GM23338 (cell line): ENCODE measurements at regions not wholly inside any gene's neighbourhood (a gene's known extent, or its start where the extent isn't known, plus 50 kb on each side); places are given as distances from the start of the nearest gene placed in this dataset.
"Not testable (repeated sequence)": the region's sequence is repeated elsewhere in the genome, so short reads cannot be mapped to it uniquely, and the experiment has no call there.

ENCODE experiments used
- ATAC-seq: fragments of 200-7000 bp; cut with Tn5 transposase; 3 replicates; pipeline ENCODE4 v1.9.1; 2020
- DNase-seq: peaks from one replicate; pipeline ENCODE4 v3.0.0-alpha.2; 2015; ENCODE audit warnings: low spot score
- H2AFZ ChIP-seq: fragments of 200-600 bp; sonication (generic); 2 replicates; pipeline ENCODE4 v1.8.0; 2016; ENCODE audit warnings: antibody characterized with exemption, mild to moderate bottlenecking, moderate library complexity
- H3F3A ChIP-seq: fragments of 200-600 bp; sonication (generic); replicated peaks from 2 replicates; pipeline ENCODE4 v1.8.0; 2017; ENCODE audit warnings: antibody characterized with exemption, mixed run types, low read depth
- H3K27ac ChIP-seq: fragments of 200-600 bp; sonication (generic); 2 replicates; pipeline ENCODE4 v1.6.1; 2016; ENCODE audit warnings: low read depth
- H3K27me3 ChIP-seq: fragments of 200-600 bp; sonication (generic); 2 replicates; pipeline ENCODE4 v1.8.0; 2016; ENCODE audit warnings: mild to moderate bottlenecking, mixed run types, moderate library complexity; ENCODE audit not compliant: insufficient read depth
- H3K36me3 ChIP-seq: fragments of 200-600 bp; sonication (generic); 2 replicates; pipeline ENCODE4 v1.8.0; 2016; ENCODE audit warnings: mild to moderate bottlenecking; ENCODE audit not compliant: insufficient read depth
- H3K4me1 ChIP-seq: fragments of 200-600 bp; sonication (generic); 2 replicates; pipeline ENCODE4 v1.8.0; 2016; ENCODE audit warnings: mild to moderate bottlenecking, moderate library complexity; ENCODE audit not compliant: insufficient read depth
- H3K4me2 ChIP-seq: fragments of 200-600 bp; sonication (generic); 2 replicates; pipeline ENCODE4 v1.7.1; 2017; ENCODE audit warnings: mixed run types
- H3K4me3 ChIP-seq: fragments of 200-600 bp; sonication (generic); 2 replicates; pipeline ENCODE4 v1.6.1; 2016; ENCODE audit warnings: mixed run types
- H3K79me2 ChIP-seq: fragments of 200-600 bp; sonication (generic); replicated peaks from 2 replicates; pipeline ENCODE4 v1.8.0; 2017; ENCODE audit warnings: mild to moderate bottlenecking; ENCODE audit not compliant: insufficient read depth
- H3K9me2 ChIP-seq: fragments of 200-600 bp; sonication (generic); 2 replicates; pipeline ENCODE4 v1.8.0; 2017; ENCODE audit not compliant: insufficient read depth
- H4K20me1 ChIP-seq: fragments of 200-600 bp; sonication (generic); replicated peaks from 2 replicates; pipeline ENCODE4 v1.8.0; 2017; ENCODE audit warnings: mild to moderate bottlenecking; ENCODE audit not compliant: insufficient read depth
- H3K27ac Mint-ChIP-seq: 2 replicates; pipeline ENCODE4 v1.8.0; 2020; ENCODE audit warnings: inconsistent platforms, mild to moderate bottlenecking, moderate library complexity, mixed read lengths
- H3K27me3 Mint-ChIP-seq: 3 replicates; pipeline ENCODE4 v1.8.0; 2022; ENCODE audit warnings: low read depth, mild to moderate bottlenecking, moderate library complexity, mixed read lengths, inconsistent platforms; ENCODE audit not compliant: insufficient read depth, poor library complexity
- H3K36me3 Mint-ChIP-seq: 3 replicates; pipeline ENCODE4 v1.8.0; 2021; ENCODE audit warnings: low read depth, mild to moderate bottlenecking, inconsistent platforms, moderate library complexity, mixed read lengths
- H3K4me1 Mint-ChIP-seq: 3 replicates; pipeline ENCODE4 v1.8.0; 2020; ENCODE audit warnings: mild to moderate bottlenecking, inconsistent platforms, mixed read lengths
- H3K4me3 Mint-ChIP-seq: 3 replicates; pipeline ENCODE4 v1.8.0; 2021; ENCODE audit warnings: moderate library complexity, mild to moderate bottlenecking, inconsistent platforms, mixed read lengths
- H3K9me3 Mint-ChIP-seq: 3 replicates; pipeline ENCODE4 v1.8.0; 2020; ENCODE audit warnings: moderate library complexity, mild to moderate bottlenecking, inconsistent platforms, mixed read lengths
- JUNB ChIP-seq: IDR thresholded peaks from one replicate; pipeline ENCODE4 v1.6.1; 2016; ENCODE audit warnings: antibody characterized with exemption; ENCODE audit not compliant: unreplicated experiment
- TF ChIP-seq, protein P1 (sequence below), 2 experiments: fragments of 200-600 bp in 1 of 2; sonication (generic) in 1 of 2; conservative IDR thresholded peaks; 2 replicates each; pipeline versions ENCODE4 v1.5.1 to v1.6.1; 2016 to 2017; ENCODE audit warnings: antibody characterized with exemption in 2 of 2, low read depth in 2 of 2, mild to moderate bottlenecking in 2 of 2, moderate library complexity in 1 of 2
- TF ChIP-seq, protein P2 (sequence below): fragments of 250-450 bp; sonication (Bioruptor Pico); IDR thresholded peaks from 2 replicates; pipeline ENCODE4 v1.5.0; 2020; ENCODE audit warnings: mild to moderate bottlenecking, moderate library complexity

DNA sequence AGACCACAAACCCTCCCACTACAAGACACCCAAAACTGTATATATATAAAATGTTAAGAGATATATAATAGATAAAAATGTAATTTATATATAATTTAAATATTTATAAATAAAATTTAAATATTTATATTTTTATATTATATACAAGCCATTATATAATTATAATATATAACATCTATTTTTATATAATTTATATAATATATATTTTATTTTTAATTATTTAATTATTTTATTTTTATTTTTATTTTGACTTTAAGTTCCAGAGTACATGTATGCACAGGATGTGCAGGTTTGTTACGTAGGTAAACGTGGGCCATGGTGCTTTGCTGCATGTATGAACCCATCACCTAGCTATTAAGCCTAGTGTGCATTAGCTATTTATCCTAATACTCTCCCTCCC, 1090.2 kb downstream of the NXPH1 start (continued):
- TF ChIP-seq, protein P1, sequence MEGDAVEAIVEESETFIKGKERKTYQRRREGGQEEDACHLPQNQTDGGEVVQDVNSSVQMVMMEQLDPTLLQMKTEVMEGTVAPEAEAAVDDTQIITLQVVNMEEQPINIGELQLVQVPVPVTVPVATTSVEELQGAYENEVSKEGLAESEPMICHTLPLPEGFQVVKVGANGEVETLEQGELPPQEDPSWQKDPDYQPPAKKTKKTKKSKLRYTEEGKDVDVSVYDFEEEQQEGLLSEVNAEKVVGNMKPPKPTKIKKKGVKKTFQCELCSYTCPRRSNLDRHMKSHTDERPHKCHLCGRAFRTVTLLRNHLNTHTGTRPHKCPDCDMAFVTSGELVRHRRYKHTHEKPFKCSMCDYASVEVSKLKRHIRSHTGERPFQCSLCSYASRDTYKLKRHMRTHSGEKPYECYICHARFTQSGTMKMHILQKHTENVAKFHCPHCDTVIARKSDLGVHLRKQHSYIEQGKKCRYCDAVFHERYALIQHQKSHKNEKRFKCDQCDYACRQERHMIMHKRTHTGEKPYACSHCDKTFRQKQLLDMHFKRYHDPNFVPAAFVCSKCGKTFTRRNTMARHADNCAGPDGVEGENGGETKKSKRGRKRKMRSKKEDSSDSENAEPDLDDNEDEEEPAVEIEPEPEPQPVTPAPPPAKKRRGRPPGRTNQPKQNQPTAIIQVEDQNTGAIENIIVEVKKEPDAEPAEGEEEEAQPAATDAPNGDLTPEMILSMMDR (conservative IDR thresholded peaks at IDR 0.05; ENCODE audit: low read depth in 2 of 2) = no peak
- TF ChIP-seq, protein P2, sequence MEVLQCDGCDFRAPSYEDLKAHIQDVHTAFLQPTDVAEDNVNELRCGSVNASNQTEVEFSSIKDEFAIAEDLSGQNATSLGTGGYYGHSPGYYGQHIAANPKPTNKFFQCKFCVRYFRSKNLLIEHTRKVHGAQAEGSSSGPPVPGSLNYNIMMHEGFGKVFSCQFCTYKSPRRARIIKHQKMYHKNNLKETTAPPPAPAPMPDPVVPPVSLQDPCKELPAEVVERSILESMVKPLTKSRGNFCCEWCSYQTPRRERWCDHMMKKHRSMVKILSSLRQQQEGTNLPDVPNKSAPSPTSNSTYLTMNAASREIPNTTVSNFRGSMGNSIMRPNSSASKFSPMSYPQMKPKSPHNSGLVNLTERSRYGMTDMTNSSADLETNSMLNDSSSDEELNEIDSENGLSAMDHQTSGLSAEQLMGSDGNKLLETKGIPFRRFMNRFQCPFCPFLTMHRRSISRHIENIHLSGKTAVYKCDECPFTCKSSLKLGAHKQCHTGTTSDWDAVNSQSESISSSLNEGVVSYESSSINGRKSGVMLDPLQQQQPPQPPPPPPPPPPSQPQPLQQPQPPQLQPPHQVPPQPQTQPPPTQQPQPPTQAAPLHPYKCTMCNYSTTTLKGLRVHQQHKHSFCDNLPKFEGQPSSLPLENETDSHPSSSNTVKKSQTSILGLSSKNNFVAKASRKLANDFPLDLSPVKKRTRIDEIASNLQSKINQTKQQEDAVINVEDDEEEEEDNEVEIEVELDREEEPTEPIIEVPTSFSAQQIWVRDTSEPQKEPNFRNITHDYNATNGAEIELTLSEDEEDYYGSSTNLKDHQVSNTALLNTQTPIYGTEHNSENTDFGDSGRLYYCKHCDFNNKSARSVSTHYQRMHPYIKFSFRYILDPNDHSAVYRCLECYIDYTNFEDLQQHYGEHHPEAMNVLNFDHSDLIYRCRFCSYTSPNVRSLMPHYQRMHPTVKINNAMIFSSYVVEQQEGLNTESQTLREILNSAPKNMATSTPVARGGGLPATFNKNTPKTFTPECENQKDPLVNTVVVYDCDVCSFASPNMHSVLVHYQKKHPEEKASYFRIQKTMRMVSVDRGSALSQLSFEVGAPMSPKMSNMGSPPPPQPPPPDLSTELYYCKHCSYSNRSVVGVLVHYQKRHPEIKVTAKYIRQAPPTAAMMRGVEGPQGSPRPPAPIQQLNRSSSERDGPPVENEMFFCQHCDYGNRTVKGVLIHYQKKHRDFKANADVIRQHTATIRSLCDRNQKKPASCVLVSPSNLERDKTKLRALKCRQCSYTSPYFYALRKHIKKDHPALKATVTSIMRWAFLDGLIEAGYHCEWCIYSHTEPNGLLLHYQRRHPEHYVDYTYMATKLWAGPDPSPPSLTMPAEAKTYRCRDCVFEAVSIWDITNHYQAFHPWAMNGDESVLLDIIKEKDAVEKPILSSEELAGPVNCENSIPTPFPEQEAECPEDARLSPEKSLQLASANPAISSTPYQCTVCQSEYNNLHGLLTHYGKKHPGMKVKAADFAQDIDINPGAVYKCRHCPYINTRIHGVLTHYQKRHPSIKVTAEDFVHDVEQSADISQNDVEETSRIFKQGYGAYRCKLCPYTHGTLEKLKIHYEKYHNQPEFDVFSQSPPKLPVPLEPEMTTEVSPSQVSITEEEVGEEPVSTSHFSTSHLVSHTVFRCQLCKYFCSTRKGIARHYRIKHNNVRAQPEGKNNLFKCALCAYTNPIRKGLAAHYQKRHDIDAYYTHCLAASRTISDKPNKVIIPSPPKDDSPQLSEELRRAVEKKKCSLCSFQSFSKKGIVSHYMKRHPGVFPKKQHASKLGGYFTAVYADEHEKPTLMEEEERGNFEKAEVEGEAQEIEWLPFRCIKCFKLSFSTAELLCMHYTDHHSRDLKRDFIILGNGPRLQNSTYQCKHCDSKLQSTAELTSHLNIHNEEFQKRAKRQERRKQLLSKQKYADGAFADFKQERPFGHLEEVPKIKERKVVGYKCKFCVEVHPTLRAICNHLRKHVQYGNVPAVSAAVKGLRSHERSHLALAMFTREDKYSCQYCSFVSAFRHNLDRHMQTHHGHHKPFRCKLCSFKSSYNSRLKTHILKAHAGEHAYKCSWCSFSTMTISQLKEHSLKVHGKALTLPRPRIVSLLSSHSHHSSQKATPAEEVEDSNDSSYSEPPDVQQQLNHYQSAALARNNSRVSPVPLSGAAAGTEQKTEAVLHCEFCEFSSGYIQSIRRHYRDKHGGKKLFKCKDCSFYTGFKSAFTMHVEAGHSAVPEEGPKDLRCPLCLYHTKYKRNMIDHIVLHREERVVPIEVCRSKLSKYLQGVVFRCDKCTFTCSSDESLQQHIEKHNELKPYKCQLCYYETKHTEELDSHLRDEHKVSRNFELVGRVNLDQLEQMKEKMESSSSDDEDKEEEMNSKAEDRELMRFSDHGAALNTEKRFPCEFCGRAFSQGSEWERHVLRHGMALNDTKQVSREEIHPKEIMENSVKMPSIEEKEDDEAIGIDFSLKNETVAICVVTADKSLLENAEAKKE (CRISPR knock-in tag) = no peak
- no peak for TF ChIP-seq JUNB

DNA sequence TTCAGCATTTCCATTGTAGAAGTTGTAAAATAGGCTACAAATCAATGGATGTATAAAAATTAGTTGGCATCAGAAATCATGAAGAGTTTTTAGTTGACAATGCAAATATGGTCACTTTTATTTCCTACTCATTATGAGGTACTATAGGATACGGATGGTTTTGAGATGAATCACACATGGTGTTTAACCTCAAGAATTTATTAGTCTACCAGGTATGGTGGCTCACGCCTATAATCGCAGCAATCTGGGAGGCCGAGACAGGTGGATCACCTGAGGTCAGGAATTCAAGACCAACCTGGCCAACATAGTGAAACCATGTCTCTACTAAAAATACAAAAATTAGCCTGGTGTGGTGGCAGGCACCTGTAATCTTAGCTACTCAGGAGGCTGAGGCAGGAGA, 1119.0 kb downstream of the NXPH1 start:
- not testable (repeated sequence) for H4K20me1 ChIP-seq, H3K4me3 Mint-ChIP-seq, H3K27ac ChIP-seq, H3K27me3 Mint-ChIP-seq, H3K36me3 ChIP-seq, H3K4me1 ChIP-seq, H3K9me3 Mint-ChIP-seq, H3K9me2 ChIP-seq, DNase-seq, H3K27ac Mint-ChIP-seq, H2AFZ ChIP-seq, H3K4me3 ChIP-seq, H3F3A ChIP-seq, H3K79me2 ChIP-seq, H3K36me3 Mint-ChIP-seq, H3K4me2 ChIP-seq, H3K27me3 ChIP-seq, ATAC-seq, H3K4me1 Mint-ChIP-seq
